ENCODE measurements at regions not wholly inside any gene's neighbourhood (a gene's known extent, or its start where the extent isn't known, plus 50 kb on each side); places are given as distances from the start of the nearest gene placed in this dataset.

- TF ChIP-seq POLR2A (IDR thresholded peaks at IDR 0.05; ENCODE audit: low read depth): no peak
- TF ChIP-seq, protein P1, sequence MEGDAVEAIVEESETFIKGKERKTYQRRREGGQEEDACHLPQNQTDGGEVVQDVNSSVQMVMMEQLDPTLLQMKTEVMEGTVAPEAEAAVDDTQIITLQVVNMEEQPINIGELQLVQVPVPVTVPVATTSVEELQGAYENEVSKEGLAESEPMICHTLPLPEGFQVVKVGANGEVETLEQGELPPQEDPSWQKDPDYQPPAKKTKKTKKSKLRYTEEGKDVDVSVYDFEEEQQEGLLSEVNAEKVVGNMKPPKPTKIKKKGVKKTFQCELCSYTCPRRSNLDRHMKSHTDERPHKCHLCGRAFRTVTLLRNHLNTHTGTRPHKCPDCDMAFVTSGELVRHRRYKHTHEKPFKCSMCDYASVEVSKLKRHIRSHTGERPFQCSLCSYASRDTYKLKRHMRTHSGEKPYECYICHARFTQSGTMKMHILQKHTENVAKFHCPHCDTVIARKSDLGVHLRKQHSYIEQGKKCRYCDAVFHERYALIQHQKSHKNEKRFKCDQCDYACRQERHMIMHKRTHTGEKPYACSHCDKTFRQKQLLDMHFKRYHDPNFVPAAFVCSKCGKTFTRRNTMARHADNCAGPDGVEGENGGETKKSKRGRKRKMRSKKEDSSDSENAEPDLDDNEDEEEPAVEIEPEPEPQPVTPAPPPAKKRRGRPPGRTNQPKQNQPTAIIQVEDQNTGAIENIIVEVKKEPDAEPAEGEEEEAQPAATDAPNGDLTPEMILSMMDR (IDR thresholded peaks at IDR 0.05): no peak
- no peak for TF ChIP-seq EP300 (IDR thresholded peaks at IDR 0.05)
- TF ChIP-seq POLR2AphosphoS5 (IDR thresholded peaks at IDR 0.05): no peak
Measured at GRCh38 chr6:150531957-150532356, 67.7 kb upstream of the PLEKHG1 start.

Measured in esophagus muscularis mucosa (tissue), 4 donors.